ENCODE measurements at regions not wholly inside any gene's neighbourhood (a gene's known extent, or its start where the extent isn't known, plus 50 kb on each side); places are given as distances from the start of the nearest gene placed in this dataset.

DNA sequence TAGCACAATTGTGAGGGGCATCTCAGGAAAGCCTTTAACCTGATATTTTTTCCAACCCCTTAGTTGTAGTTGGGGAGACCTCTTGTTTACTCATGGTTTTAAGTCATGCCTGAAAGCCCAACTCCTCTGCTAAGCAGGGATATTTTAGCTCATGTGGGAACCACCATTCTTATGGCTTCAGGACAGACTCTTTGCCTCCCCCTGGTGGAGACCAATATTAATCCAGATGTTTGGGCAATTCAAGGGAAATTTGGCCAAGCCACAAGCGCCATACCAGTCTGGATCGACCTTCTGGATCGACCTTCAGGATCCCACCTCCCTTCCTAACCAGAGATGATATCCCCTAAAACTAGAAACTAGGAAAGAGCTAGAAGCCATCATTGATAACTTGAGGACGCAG is 211.2 kb downstream of the C6orf118 start:
- peak; percentile 27; the same call in 1 of the 2 replicates for TF ChIP-seq RAD21 (IDR thresholded peaks at IDR 0.05; ENCODE audit: low read depth)
- no peak for TF ChIP-seq YY1 (IDR thresholded peaks at IDR 0.05; ENCODE audit: low read depth)
- no peak for TF ChIP-seq ZBTB7A (IDR thresholded peaks at IDR 0.05; ENCODE audit: low read depth)
- TF ChIP-seq NFIC (IDR thresholded peaks at IDR 0.05), result no peak

DNA sequence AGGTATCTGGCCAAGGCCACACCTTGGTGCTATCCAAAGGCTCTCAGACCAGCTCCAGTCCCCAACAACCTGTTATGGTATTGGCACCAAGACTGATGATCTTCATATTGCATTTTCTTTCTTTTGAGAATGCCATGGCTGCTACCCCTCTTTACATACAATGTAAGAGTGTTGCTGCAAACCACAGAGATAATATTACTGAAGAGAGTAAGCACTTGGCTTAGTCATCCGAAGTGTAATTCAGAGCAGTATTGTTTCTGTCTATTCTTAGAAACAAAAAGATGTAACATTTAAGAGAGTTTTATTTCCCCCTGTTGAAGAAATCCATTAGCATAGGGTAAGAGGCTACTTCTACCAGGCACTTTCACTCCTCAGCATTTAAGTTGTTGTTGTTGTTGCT is 212.5 kb downstream of the C6orf118 start:
- TF ChIP-seq, protein P1, sequence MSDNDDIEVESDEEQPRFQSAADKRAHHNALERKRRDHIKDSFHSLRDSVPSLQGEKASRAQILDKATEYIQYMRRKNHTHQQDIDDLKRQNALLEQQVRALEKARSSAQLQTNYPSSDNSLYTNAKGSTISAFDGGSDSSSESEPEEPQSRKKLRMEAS (IDR thresholded peaks at IDR 0.05), result no peak

DNA sequence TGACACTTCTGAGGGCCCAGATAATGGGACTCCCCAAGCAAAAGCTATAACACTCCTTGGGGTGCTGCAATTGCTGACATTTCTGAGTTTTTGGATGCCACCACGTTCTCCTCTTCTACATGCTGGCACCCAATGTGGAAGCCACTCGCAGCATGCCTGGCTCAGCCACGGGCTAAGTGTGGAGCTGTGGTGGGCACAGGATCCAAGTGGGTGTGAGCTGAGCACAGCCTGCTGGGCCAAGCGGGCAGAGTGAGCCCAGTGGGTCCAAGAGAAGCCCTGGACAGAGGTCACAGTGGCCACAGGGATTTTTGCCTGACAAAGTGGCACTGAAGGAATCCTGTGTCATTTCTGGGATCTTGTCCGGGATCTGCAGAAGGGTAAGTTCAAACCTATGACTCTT is 213.2 kb downstream of the C6orf118 start:
- TF ChIP-seq, protein P1 (IDR thresholded peaks at IDR 0.05), result no peak
- TF ChIP-seq CEBPB (IDR thresholded peaks at IDR 0.05) (no peak), TAF1 (IDR thresholded peaks at IDR 0.05; ENCODE audit: low read depth) (no peak)

DNA sequence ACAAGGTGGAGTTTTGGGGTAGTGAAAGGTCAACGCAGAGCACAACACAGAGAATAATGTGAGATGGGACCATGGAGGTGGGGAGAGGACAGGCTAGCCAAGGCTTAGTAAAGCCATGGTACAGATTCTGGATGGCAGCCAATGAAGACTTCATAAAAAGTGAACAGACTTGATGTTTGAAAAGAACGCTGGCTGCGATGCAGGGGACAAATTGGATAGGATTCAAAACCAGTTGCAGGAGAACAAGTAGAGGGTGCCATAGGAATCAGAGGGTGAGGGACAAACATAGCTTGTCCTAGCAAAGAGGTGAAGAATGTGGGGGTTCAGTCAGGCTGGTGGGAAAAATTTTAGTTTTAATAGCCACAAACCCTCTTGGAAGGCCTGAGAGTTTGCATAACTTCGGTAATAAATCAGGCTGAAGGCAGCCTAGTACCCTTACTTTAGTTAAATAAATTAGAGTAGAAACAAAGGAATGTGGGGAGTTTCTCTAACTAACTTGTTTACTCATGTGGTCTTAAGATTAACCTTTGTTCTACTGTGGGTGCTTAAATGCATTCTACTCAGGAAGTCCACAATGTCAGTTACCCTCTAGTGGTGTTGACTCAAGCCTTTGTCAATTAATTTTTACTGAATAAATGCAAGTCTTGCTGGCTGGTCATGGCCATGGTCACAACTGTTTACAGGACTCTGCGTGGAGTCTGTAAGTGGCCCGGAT is 216.4 kb downstream of the C6orf118 start:
- 0 out of 2 replicates have a peak, but pooled peaks have one; percentile 22 for TF ChIP-seq NFIC (IDR thresholded peaks at IDR 0.05)
- TF ChIP-seq, protein P1 (IDR thresholded peaks at IDR 0.05), result no peak

DNA sequence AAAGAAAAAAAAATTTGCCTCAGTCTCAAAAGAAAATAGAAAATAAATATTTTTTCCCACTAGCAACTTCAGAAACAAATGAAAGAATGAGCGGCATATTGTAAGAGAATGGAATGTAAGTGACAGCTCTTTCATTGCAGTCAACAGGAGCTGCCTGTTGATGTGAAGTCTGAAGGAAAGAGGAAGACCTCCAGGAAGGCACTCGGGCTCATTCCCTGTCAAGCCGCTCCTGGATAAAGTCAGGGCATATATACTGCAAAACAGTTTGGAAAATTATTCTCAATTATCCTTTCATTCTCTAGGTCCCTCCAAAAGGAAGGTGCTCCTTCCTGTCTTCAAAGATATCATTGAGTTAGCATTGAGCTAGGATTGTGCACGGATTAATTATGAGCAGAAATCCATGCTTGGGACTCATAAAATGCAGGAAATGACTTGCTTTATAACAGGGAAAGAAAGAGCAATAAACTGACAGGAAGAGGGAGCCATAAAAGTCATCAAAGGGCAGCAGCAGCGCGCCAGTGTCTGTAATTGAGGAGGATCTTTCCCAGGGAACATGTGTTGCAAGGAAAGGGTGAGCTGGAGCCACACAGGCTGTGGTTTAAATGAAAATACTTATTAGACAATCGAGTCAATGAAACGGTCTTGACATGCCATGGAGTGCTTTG is 218.2 kb downstream of the C6orf118 start:
- TF ChIP-seq TEAD4 (IDR thresholded peaks at IDR 0.05) (no peak), CREB1 (IDR thresholded peaks at IDR 0.05; ENCODE audit: low read depth) (no peak), RAD21 (IDR thresholded peaks at IDR 0.05; ENCODE audit: low read depth) (no peak), TAF1 (IDR thresholded peaks at IDR 0.05; ENCODE audit: low read depth) (no peak), CEBPB (IDR thresholded peaks at IDR 0.05) (no peak), EGR1 (IDR thresholded peaks at IDR 0.05) (no peak), FOXM1 (IDR thresholded peaks at IDR 0.05; ENCODE audit: borderline replicate concordance, low read depth) (no peak), ZBTB7A (IDR thresholded peaks at IDR 0.05; ENCODE audit: low read depth) (no peak), TCF12 (IDR thresholded peaks at IDR 0.05; ENCODE audit: low read depth) (no peak), YY1 (IDR thresholded peaks at IDR 0.05; ENCODE audit: low read depth) (no peak), EP300 (IDR thresholded peaks at IDR 0.05; ENCODE audit: borderline replicate concordance) (no peak), NFIC (IDR thresholded peaks at IDR 0.05) (no peak)
- TF ChIP-seq, protein P2, sequence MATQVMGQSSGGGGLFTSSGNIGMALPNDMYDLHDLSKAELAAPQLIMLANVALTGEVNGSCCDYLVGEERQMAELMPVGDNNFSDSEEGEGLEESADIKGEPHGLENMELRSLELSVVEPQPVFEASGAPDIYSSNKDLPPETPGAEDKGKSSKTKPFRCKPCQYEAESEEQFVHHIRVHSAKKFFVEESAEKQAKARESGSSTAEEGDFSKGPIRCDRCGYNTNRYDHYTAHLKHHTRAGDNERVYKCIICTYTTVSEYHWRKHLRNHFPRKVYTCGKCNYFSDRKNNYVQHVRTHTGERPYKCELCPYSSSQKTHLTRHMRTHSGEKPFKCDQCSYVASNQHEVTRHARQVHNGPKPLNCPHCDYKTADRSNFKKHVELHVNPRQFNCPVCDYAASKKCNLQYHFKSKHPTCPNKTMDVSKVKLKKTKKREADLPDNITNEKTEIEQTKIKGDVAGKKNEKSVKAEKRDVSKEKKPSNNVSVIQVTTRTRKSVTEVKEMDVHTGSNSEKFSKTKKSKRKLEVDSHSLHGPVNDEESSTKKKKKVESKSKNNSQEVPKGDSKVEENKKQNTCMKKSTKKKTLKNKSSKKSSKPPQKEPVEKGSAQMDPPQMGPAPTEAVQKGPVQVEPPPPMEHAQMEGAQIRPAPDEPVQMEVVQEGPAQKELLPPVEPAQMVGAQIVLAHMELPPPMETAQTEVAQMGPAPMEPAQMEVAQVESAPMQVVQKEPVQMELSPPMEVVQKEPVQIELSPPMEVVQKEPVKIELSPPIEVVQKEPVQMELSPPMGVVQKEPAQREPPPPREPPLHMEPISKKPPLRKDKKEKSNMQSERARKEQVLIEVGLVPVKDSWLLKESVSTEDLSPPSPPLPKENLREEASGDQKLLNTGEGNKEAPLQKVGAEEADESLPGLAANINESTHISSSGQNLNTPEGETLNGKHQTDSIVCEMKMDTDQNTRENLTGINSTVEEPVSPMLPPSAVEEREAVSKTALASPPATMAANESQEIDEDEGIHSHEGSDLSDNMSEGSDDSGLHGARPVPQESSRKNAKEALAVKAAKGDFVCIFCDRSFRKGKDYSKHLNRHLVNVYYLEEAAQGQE (IDR thresholded peaks at IDR 0.05; ENCODE audit: low read depth), result no peak
- TF ChIP-seq, protein P1 (IDR thresholded peaks at IDR 0.05), result no peak
- TF ChIP-seq, protein P3, sequence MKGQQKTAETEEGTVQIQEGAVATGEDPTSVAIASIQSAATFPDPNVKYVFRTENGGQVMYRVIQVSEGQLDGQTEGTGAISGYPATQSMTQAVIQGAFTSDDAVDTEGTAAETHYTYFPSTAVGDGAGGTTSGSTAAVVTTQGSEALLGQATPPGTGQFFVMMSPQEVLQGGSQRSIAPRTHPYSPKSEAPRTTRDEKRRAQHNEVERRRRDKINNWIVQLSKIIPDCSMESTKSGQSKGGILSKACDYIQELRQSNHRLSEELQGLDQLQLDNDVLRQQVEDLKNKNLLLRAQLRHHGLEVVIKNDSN (IDR thresholded peaks at IDR 0.05), result no peak

DNA sequence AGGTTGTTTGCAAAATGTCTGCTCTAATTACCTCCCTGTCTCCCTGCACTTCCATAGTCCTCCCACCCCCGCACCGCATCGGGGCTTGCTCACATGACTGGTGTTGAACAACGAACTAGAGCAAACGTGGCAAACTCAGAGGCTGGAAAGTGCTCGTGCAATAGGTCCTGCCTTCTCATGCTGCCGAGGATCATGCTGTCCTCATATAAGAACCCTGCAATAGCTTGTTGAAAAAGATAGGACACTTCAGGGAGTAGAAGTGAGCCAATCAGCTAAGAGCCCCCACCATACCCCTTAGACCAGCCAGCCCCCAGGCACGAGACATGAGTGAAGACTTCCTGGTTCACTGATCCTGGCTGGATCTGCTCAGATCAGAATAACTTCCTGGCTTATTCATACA is 219.2 kb downstream of the C6orf118 start:
- TF ChIP-seq FOXM1 (IDR thresholded peaks at IDR 0.05; ENCODE audit: borderline replicate concordance, low read depth) (no peak), RAD21 (IDR thresholded peaks at IDR 0.05; ENCODE audit: low read depth) (no peak)

DNA sequence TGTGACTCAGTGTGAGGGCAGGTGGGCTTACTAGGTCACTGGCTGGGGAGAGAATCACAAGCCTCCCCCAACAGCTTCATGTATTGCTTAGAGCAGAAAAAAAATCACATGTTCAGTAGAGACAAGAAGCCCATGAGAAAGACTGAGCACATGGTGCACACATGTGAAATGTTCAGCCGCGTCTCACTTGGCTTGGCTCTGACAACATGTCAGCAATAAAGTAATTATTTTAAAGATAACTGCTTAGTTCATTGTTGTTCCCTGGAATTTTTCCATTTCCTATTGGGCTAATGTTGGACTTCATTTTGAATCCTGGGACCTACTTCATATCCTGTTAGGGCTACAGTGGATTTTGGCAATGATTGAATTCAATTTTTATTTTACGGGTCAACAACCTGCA is 222.6 kb downstream of the C6orf118 start:
- TF ChIP-seq NFIC (IDR thresholded peaks at IDR 0.05) (no peak), EP300 (IDR thresholded peaks at IDR 0.05; ENCODE audit: borderline replicate concordance) (no peak), TAF1 (IDR thresholded peaks at IDR 0.05; ENCODE audit: low read depth) (no peak), TCF12 (IDR thresholded peaks at IDR 0.05; ENCODE audit: low read depth) (no peak), FOXM1 (IDR thresholded peaks at IDR 0.05; ENCODE audit: borderline replicate concordance, low read depth) (no peak), CREB1 (IDR thresholded peaks at IDR 0.05; ENCODE audit: low read depth) (no peak), EGR1 (IDR thresholded peaks at IDR 0.05) (no peak), RAD21 (IDR thresholded peaks at IDR 0.05; ENCODE audit: low read depth) (no peak), YY1 (IDR thresholded peaks at IDR 0.05; ENCODE audit: low read depth) (no peak), TEAD4 (IDR thresholded peaks at IDR 0.05) (no peak)
- TF ChIP-seq, protein P3 (IDR thresholded peaks at IDR 0.05), result no peak
- TF ChIP-seq, protein P2 (IDR thresholded peaks at IDR 0.05; ENCODE audit: low read depth), result no peak
- TF ChIP-seq, protein P1 (IDR thresholded peaks at IDR 0.05), result no peak
